Ishikawa (cell line): ENCODE measurements at regions not wholly inside any gene's neighbourhood (a gene's known extent, or its start where the extent isn't known, plus 50 kb on each side); places are given as distances from the start of the nearest gene placed in this dataset.

ENCODE experiments used
- CEBPB ChIP-seq: IDR thresholded peaks from 2 replicates; pipeline ENCODE4 v1.6.1; 2012
- CREB1 ChIP-seq: IDR thresholded peaks from 2 replicates; pipeline ENCODE4 v1.6.1; 2012; ENCODE audit warnings: low read depth
- EGR1 ChIP-seq: IDR thresholded peaks from 2 replicates; pipeline ENCODE4 v1.6.1; 2012
- EP300 ChIP-seq: IDR thresholded peaks from 2 replicates; pipeline ENCODE4 v1.6.1; 2012; ENCODE audit warnings: borderline replicate concordance
- FOXM1 ChIP-seq: IDR thresholded peaks from 2 replicates; pipeline ENCODE4 v1.6.1; 2012; ENCODE audit warnings: low read depth, borderline replicate concordance
- RAD21 ChIP-seq: IDR thresholded peaks from 2 replicates; pipeline ENCODE4 v1.6.1; 2012; ENCODE audit warnings: low read depth
- TEAD4 ChIP-seq: IDR thresholded peaks from 2 replicates; pipeline ENCODE4 v1.6.1; 2012
- YY1 ChIP-seq: IDR thresholded peaks from 2 replicates; pipeline ENCODE4 v1.6.1; 2012; ENCODE audit warnings: low read depth
- TF ChIP-seq, protein P1 (sequence below): IDR thresholded peaks from 2 replicates; pipeline ENCODE4 v1.6.1; 2012
- TF ChIP-seq, protein P2 (sequence below): IDR thresholded peaks from 2 replicates; pipeline ENCODE4 v1.6.1; 2012; ENCODE audit warnings: low read depth, mild to moderate bottlenecking

GRCh38 chr14:71582705-71583104 lies 349.5 kb upstream of the RGS6 start:
- TF ChIP-seq EP300 (no peak), CEBPB (no peak), RAD21 (no peak), EGR1 (no peak), YY1 (no peak), CREB1 (no peak), TEAD4 (no peak), FOXM1 (no peak)
- TF ChIP-seq, protein P1, sequence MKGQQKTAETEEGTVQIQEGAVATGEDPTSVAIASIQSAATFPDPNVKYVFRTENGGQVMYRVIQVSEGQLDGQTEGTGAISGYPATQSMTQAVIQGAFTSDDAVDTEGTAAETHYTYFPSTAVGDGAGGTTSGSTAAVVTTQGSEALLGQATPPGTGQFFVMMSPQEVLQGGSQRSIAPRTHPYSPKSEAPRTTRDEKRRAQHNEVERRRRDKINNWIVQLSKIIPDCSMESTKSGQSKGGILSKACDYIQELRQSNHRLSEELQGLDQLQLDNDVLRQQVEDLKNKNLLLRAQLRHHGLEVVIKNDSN, result no peak
- TF ChIP-seq, protein P2, sequence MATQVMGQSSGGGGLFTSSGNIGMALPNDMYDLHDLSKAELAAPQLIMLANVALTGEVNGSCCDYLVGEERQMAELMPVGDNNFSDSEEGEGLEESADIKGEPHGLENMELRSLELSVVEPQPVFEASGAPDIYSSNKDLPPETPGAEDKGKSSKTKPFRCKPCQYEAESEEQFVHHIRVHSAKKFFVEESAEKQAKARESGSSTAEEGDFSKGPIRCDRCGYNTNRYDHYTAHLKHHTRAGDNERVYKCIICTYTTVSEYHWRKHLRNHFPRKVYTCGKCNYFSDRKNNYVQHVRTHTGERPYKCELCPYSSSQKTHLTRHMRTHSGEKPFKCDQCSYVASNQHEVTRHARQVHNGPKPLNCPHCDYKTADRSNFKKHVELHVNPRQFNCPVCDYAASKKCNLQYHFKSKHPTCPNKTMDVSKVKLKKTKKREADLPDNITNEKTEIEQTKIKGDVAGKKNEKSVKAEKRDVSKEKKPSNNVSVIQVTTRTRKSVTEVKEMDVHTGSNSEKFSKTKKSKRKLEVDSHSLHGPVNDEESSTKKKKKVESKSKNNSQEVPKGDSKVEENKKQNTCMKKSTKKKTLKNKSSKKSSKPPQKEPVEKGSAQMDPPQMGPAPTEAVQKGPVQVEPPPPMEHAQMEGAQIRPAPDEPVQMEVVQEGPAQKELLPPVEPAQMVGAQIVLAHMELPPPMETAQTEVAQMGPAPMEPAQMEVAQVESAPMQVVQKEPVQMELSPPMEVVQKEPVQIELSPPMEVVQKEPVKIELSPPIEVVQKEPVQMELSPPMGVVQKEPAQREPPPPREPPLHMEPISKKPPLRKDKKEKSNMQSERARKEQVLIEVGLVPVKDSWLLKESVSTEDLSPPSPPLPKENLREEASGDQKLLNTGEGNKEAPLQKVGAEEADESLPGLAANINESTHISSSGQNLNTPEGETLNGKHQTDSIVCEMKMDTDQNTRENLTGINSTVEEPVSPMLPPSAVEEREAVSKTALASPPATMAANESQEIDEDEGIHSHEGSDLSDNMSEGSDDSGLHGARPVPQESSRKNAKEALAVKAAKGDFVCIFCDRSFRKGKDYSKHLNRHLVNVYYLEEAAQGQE, result no peak
